Progenitor cell of endocrine pancreas (in vitro differentiated cells): ENCODE measurements at regions not wholly inside any gene's neighbourhood (a gene's known extent, or its start where the extent isn't known, plus 50 kb on each side); places are given as distances from the start of the nearest gene placed in this dataset.

Experiments used
- DNase-seq: peaks from one replicate; pipeline ENCODE4 v3.0.0; 2021; ENCODE audit warnings: low spot score; ENCODE audit not compliant: unreplicated experiment
- H3K27ac Mint-ChIP-seq: 2 replicates; pipeline ENCODE4 v1.8.0; 2021; ENCODE audit warnings: mild to moderate bottlenecking, moderate library complexity, mixed read lengths
- H3K27me3 Mint-ChIP-seq: 2 replicates; pipeline ENCODE4 v1.8.0; 2021; ENCODE audit warnings: mixed read lengths
- H3K36me3 Mint-ChIP-seq: 2 replicates; pipeline ENCODE4 v1.8.0; 2022; ENCODE audit warnings: mixed read lengths; ENCODE audit not compliant: insufficient read depth
- H3K4me1 Mint-ChIP-seq: 2 replicates; pipeline ENCODE4 v1.8.0; 2021; ENCODE audit warnings: low read depth, mixed read lengths
- H3K4me3 Mint-ChIP-seq: 2 replicates; pipeline ENCODE4 v1.8.0; 2021; ENCODE audit warnings: low read depth, mild to moderate bottlenecking, moderate library complexity, mixed read lengths
- H3K9me3 Mint-ChIP-seq: 2 replicates; pipeline ENCODE4 v1.8.0; 2021; ENCODE audit warnings: low read depth, mixed read lengths
- CTCF ChIP-seq: fragments of 200-600 bp; sonication (generic); IDR thresholded peaks from one replicate; pipeline ENCODE4 v1.5.0; 2021; ENCODE audit warnings: antibody characterized with exemption, mild to moderate bottlenecking; ENCODE audit not compliant: unreplicated experiment

GRCh38 chr4:106746451-106746850, 289.7 kb downstream of the DKK2 start:
- H3K9me3 Mint-ChIP-seq, result no peaks in the 10 kb centered on the region
- no peaks in the 10 kb centered on the region for H3K4me1 Mint-ChIP-seq
- H3K27ac Mint-ChIP-seq, result no peak overlapping the region
- H3K36me3 Mint-ChIP-seq, result no peaks in the 10 kb centered on the region
- no peak for DNase-seq
- no peaks in the 10 kb centered on the region for H3K27me3 Mint-ChIP-seq
- H3K4me3 Mint-ChIP-seq, result no peak overlapping the region
- no peak for TF ChIP-seq CTCF

- no peaks in the 10 kb centered on the region for H3K27me3 Mint-ChIP-seq
- DNase-seq, result no peak
- no peaks in the 10 kb centered on the region for H3K36me3 Mint-ChIP-seq
- no peak for TF ChIP-seq CTCF
- no peaks in the 10 kb centered on the region for H3K9me3 Mint-ChIP-seq
- H3K4me3 Mint-ChIP-seq, result no peak overlapping the region
- no peaks in the 10 kb centered on the region for H3K4me1 Mint-ChIP-seq
- H3K27ac Mint-ChIP-seq, result no peak overlapping the region
Measured at GRCh38 chr4:106738121-106738520, 298.0 kb downstream of the DKK2 start.

GRCh38 chr4:106718548-106718947, 317.6 kb downstream of the DKK2 start:
- no peaks in the 10 kb centered on the region for H3K36me3 Mint-ChIP-seq
- no peak overlapping the region for H3K27ac Mint-ChIP-seq
- H3K9me3 Mint-ChIP-seq, result no peaks in the 10 kb centered on the region

GRCh38 chr4:106717091-106717490, 319.0 kb downstream of the DKK2 start:
- Mint-ChIP-seq H3K27me3 (no peaks in the 10 kb centered on the region), H3K9me3 (no peaks in the 10 kb centered on the region), H3K27ac (no peak overlapping the region), H3K36me3 (no peaks in the 10 kb centered on the region), H3K4me3 (no peak overlapping the region), H3K4me1 (no peaks in the 10 kb centered on the region)
- no peak for DNase-seq
- TF ChIP-seq CTCF, result no peak

More at GRCh38 chr4:106718548-106718947, 317.6 kb downstream of the DKK2 start:
- no peak overlapping the region for H3K4me3 Mint-ChIP-seq
- no peak for DNase-seq
- no peak for TF ChIP-seq CTCF
- no peaks in the 10 kb centered on the region for H3K4me1 Mint-ChIP-seq
- no peaks in the 10 kb centered on the region for H3K27me3 Mint-ChIP-seq

DNA sequence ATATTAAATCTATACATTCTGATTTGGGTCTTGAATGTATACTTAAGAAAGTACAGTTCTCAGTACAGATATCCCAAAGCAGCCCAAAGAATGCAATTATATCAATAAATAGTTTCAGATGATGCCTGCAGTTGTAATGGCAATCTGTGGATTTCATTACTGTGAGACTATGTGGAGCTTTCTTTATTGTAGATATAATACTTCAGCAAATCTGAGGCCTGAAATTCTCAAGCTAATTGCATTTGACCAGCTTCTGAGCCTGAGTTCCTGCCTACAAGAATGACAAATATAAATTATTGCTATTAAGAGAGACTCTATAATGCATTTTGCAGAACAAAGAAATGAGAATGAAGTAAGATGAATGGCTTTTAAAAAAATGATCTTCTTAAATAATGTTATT, 320.3 kb downstream of the DKK2 start:
- H3K9me3 Mint-ChIP-seq, result peaks cover 2% of the 10 kb centered on the region
- TF ChIP-seq CTCF, result no peak

GRCh38 chr4:106708464-106708816, 327.7 kb downstream of the DKK2 start:
- Mint-ChIP-seq H3K36me3 (no peaks in the 10 kb centered on the region), H3K27me3 (no peaks in the 10 kb centered on the region), H3K4me3 (no peak overlapping the region), H3K9me3 (peaks cover 4% of the 10 kb centered on the region), H3K27ac (no peak overlapping the region), H3K4me1 (no peaks in the 10 kb centered on the region)
- no peak for TF ChIP-seq CTCF
- no peak for DNase-seq

More for the DNA sequence above, 320.3 kb downstream of the DKK2 start:
- Mint-ChIP-seq H3K27me3 (no peaks in the 10 kb centered on the region), H3K4me1 (no peaks in the 10 kb centered on the region), H3K36me3 (no peaks in the 10 kb centered on the region), H3K4me3 (no peak overlapping the region), H3K27ac (no peak overlapping the region)
- no peak for DNase-seq
